GM18870 (cell line): ENCODE measurements at regions not wholly inside any gene's neighbourhood (a gene's known extent, or its start where the extent isn't known, plus 50 kb on each side); places are given as distances from the start of the nearest gene placed in this dataset.

Source experiments
- ATAC-seq: cut with Tn5 transposase; IDR thresholded peaks from one replicate; pipeline ENCODE4 v1.9.1; 2021; ENCODE audit warnings: moderate library complexity; ENCODE audit not compliant: unreplicated experiment

- ATAC-seq = no peak
These were observed 431.0 kb upstream of the MARCKS start for GRCh38 chr6:113425977-113426660.

GRCh38 chr6:113427617-113428016 lies 429.5 kb upstream of the MARCKS start:
- ATAC-seq = no peak

GRCh38 chr6:113428702-113429101 lies 428.4 kb upstream of the MARCKS start:
- ATAC-seq = no peak

GRCh38 chr6:113432521-113433334 lies 424.4 kb upstream of the MARCKS start:
- no peak for ATAC-seq

GRCh38 chr6:113433335-113433991 lies 423.7 kb upstream of the MARCKS start:
- ATAC-seq = no peak

- no peak for ATAC-seq
These were observed 422.5 kb upstream of the MARCKS start for GRCh38 chr6:113434641-113435040.

GRCh38 chr6:113437566-113437965 lies 419.6 kb upstream of the MARCKS start:
- ATAC-seq = no peak

GRCh38 chr6:113439866-113440265 lies 417.3 kb upstream of the MARCKS start:
- ATAC-seq = no peak

- no peak for ATAC-seq
These were observed 415.1 kb upstream of the MARCKS start for GRCh38 chr6:113442040-113442439.

GRCh38 chr6:113445201-113445600 lies 411.9 kb upstream of the MARCKS start:
- no peak for ATAC-seq

- ATAC-seq = no peak
These were observed 409.9 kb upstream of the MARCKS start for GRCh38 chr6:113447088-113447831.

GRCh38 chr6:113449051-113449450 lies 408.1 kb upstream of the MARCKS start:
- no peak for ATAC-seq

GRCh38 chr6:113450061-113450465 lies 407.1 kb upstream of the MARCKS start:
- no peak for ATAC-seq

GRCh38 chr6:113451049-113451448 lies 406.1 kb upstream of the MARCKS start:
- no peak for ATAC-seq

- ATAC-seq = no peak
These were observed 399.9 kb upstream of the MARCKS start for GRCh38 chr6:113457198-113457597.

GRCh38 chr6:113457751-113458150 lies 399.4 kb upstream of the MARCKS start:
- ATAC-seq = no peak

GRCh38 chr6:113458368-113459010 lies 398.7 kb upstream of the MARCKS start:
- ATAC-seq = no peak

GRCh38 chr6:113461153-113461932 lies 395.8 kb upstream of the MARCKS start:
- no peak for ATAC-seq

GRCh38 chr6:113464536-113464935 lies 392.6 kb upstream of the MARCKS start:
- ATAC-seq = no peak

GRCh38 chr6:113464960-113465359 lies 392.2 kb upstream of the MARCKS start:
- ATAC-seq = no peak
